HEK293 (cell line): ENCODE measurements at regions not wholly inside any gene's neighbourhood (a gene's known extent, or its start where the extent isn't known, plus 50 kb on each side); places are given as distances from the start of the nearest gene placed in this dataset.

Experiments used
- CTCF ChIA-PET: fragments of 350-600 bp; formaldehyde crosslinking; extraction: SDS; loops from one replicate; lab custom pipeline; 2021; ENCODE audit warnings: antibody characterized with exemption; lab: Yijun Ruan, JAX
- POLR2A ChIA-PET: fragments of 300-600 bp; formaldehyde crosslinking; extraction: SDS; loops from one replicate; lab custom pipeline; 2020; ENCODE audit warnings: antibody characterized with exemption, inconsistent platforms; lab: Yijun Ruan, JAX
- H3K27ac ChIP-seq: fragments of 200-500 bp; sonication (Bioruptor generic); 2 replicates; pipeline ENCODE4 v1.5.1; 2014; ENCODE audit warnings: low read depth, low read length, control low read depth, inconsistent platforms; ENCODE audit errors: extremely low read depth
- H3K36me3 ChIP-seq, 2 experiments: fragments of 200-500 bp in 1 of 2; sonication (Bioruptor generic) in 1 of 2; 1 replicate in 1 of 2; 2 replicates in 1 of 2; pipeline ENCODE4 v1.5.1; 2014 to 2017; ENCODE audit warnings: inconsistent platforms in 2 of 2, low read length in 2 of 2; ENCODE audit not compliant: control insufficient read depth in 2 of 2, insufficient read depth in 1 of 2
- H3K4me1 ChIP-seq: fragments of 200-500 bp; sonication (Bioruptor generic); 2 replicates; pipeline ENCODE4 v1.5.1; 2014; ENCODE audit warnings: mild to moderate bottlenecking, low read length, inconsistent platforms; ENCODE audit not compliant: control insufficient read depth, insufficient read depth
- H3K4me3 ChIP-seq: 2 replicates; pipeline ENCODE4 v1.5.1; 2011; ENCODE audit warnings: low read depth, mild to moderate bottlenecking, control low read depth, low read length, moderate library complexity
- H3K9me3 ChIP-seq: fragments of 200-500 bp; sonication (Bioruptor generic); 2 replicates; pipeline ENCODE4 v1.5.1; 2014; ENCODE audit warnings: low read depth, low read length, inconsistent platforms; ENCODE audit not compliant: control insufficient read depth, insufficient read depth
- GLIS2 ChIP-seq: fragments of 450-650 bp; formaldehyde crosslinking; IDR thresholded peaks from 2 replicates; pipeline ENCODE4 v1.5.1; 2016; ENCODE audit warnings: missing biosample characterization, missing genetic modification characterization
- HOXA7 ChIP-seq: sonication (generic); formaldehyde crosslinking; IDR thresholded peaks from 2 replicates; pipeline ENCODE4 v1.8.1; 2022; ENCODE audit warnings: missing genetic modification reagents, borderline replicate concordance
- OSR2 ChIP-seq: fragments of 450-650 bp; formaldehyde crosslinking; IDR thresholded peaks from 2 replicates; pipeline ENCODE4 v1.5.1; 2016; ENCODE audit warnings: missing biosample characterization, missing genetic modification characterization
- SP3 ChIP-seq: fragments of 450-650 bp; formaldehyde crosslinking; IDR thresholded peaks from 2 replicates; pipeline ENCODE4 v1.5.1; 2016; ENCODE audit warnings: missing biosample characterization, missing genetic modification characterization
- ZBTB44 ChIP-seq: fragments of 450-650 bp; IDR thresholded peaks from 2 replicates; pipeline ENCODE4 v1.5.1; 2018; ENCODE audit warnings: missing biosample characterization, mild to moderate bottlenecking, missing genetic modification characterization
- ZNF157 ChIP-seq: fragments of 450-650 bp; formaldehyde crosslinking; IDR thresholded peaks from 2 replicates; pipeline ENCODE4 v1.5.1; 2016; ENCODE audit warnings: missing biosample characterization, missing genetic modification characterization
- ZNF184 ChIP-seq: fragments of 450-650 bp; IDR thresholded peaks from 2 replicates; pipeline ENCODE4 v1.5.1; 2018; ENCODE audit warnings: missing biosample characterization, mild to moderate bottlenecking, missing genetic modification characterization
- ZNF239 ChIP-seq: fragments of 450-650 bp; formaldehyde crosslinking; IDR thresholded peaks from 2 replicates; pipeline ENCODE4 v1.5.1; 2016; ENCODE audit warnings: missing biosample characterization, missing genetic modification characterization
- ZNF292 ChIP-seq: fragments of 450-650 bp; formaldehyde crosslinking; IDR thresholded peaks from 2 replicates; pipeline ENCODE4 v1.5.1; 2016; ENCODE audit warnings: low read depth, missing biosample characterization, missing genetic modification characterization, borderline replicate concordance
- ZNF404 ChIP-seq: fragments of 450-650 bp; formaldehyde crosslinking; IDR thresholded peaks from 2 replicates; pipeline ENCODE4 v1.5.1; 2017; ENCODE audit warnings: missing biosample characterization, missing genetic modification characterization
- ZNF473 ChIP-seq: fragments of 450-650 bp; formaldehyde crosslinking; IDR thresholded peaks from 2 replicates; pipeline ENCODE4 v1.5.1; 2017; ENCODE audit warnings: missing biosample characterization, missing genetic modification characterization
- ZNF488 ChIP-seq: fragments of 450-650 bp; formaldehyde crosslinking; IDR thresholded peaks from 2 replicates; pipeline ENCODE4 v1.5.1; 2016; ENCODE audit warnings: missing biosample characterization, missing genetic modification characterization
- ZNF501 ChIP-seq: fragments of 450-650 bp; formaldehyde crosslinking; IDR thresholded peaks from 2 replicates; pipeline ENCODE4 v1.5.1; 2016; ENCODE audit warnings: missing biosample characterization, missing genetic modification characterization
- ZNF555 ChIP-seq: fragments of 450-650 bp; formaldehyde crosslinking; conservative IDR thresholded peaks from 2 replicates; pipeline ENCODE4 v1.5.1; 2017; ENCODE audit warnings: missing biosample characterization, mild to moderate bottlenecking, missing genetic modification characterization, inconsistent platforms
- ZNF626 ChIP-seq: fragments of 450-650 bp; sonication (Bioruptor Pico); formaldehyde crosslinking; IDR thresholded peaks from 2 replicates; pipeline ENCODE4 v1.5.1; 2018; ENCODE audit warnings: missing biosample characterization, missing genetic modification characterization, inconsistent platforms
- ZNF660 ChIP-seq: fragments of 450-650 bp; IDR thresholded peaks from 2 replicates; pipeline ENCODE4 v1.5.1; 2018; ENCODE audit warnings: missing biosample characterization, mild to moderate bottlenecking, missing genetic modification characterization
- TF ChIP-seq, protein P1 (sequence below): fragments of 450-650 bp; formaldehyde crosslinking; IDR thresholded peaks from 2 replicates; pipeline ENCODE4 v1.5.1; 2016; ENCODE audit warnings: missing biosample characterization, missing genetic modification characterization
- TF ChIP-seq, protein P2 (sequence below): fragments of 450-650 bp; formaldehyde crosslinking; IDR thresholded peaks from 2 replicates; pipeline ENCODE4 v1.5.1; 2016; ENCODE audit warnings: missing biosample characterization, missing genetic modification characterization
- TF ChIP-seq, protein P3 (sequence below): fragments of 450-650 bp; formaldehyde crosslinking; IDR thresholded peaks from 2 replicates; pipeline ENCODE4 v1.5.1; 2016; ENCODE audit warnings: missing biosample characterization, missing genetic modification characterization

DNA sequence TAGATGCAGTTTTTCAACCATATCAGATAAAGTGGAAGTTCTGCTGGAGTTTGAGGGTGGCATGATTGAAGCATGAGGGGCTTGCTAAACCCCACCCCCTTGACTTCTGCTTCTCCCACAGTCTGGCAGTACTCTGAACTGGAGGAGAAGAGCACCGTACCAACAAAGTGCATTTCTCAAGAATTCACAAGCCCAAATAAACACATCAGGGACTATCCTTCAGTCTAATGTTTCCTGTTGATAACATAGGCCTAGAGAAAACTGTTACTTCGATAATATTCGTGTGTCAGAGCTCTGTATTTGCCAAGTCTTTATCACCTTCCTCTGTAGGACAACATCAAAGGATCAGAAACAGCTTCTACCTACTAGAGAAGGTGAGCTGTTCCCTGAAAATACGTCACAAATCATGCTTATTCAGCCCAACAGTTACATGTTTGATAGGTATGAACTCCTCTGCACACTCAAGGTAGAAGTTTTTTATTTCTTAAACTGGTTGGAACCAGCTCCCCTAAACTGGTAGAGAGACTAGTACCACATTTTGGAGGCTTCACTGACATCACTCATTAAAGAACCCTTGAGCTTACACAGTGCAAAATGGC lies 117.8 kb upstream of the PRNP start (continued):
- TF ChIP-seq ZBTB44 (tag by site-specific recombination), result no peak

- Histone ChIP-seq H3K4me3 (no peak overlapping the region), H3K36me3 (no peaks in the 10 kb centered on the region), H3K4me1 (no peaks in the 10 kb centered on the region), H3K27ac (no peak overlapping the region), H3K9me3 (no peaks in the 10 kb centered on the region)
- POLR2A ChIA-PET, result no interaction called here
- CTCF ChIA-PET, result interaction anchor here (1.0 kb wide), 1 partner anchor 341 kb away, joined by 3 read pairs; no protein-coding TSS in a partner anchor
- TF ChIP-seq ZNF555 (tag by site-specific recombination), result no peak
- no peak for TF ChIP-seq HOXA7
- TF ChIP-seq ZNF239 (tag by site-specific recombination), result no peak
- no peak for TF ChIP-seq ZNF184 (tag by site-specific recombination)
- no peak for TF ChIP-seq OSR2
- no peak for TF ChIP-seq ZNF292 (tag by site-specific recombination)
- TF ChIP-seq SP3 (tag by site-specific recombination), result no peak
- no peak for TF ChIP-seq ZNF626 (tag by site-specific recombination)
- no peak for TF ChIP-seq ZNF660 (tag by site-specific recombination)
- no peak for TF ChIP-seq ZNF404
- TF ChIP-seq ZNF157, result no peak
- TF ChIP-seq, protein P1, sequence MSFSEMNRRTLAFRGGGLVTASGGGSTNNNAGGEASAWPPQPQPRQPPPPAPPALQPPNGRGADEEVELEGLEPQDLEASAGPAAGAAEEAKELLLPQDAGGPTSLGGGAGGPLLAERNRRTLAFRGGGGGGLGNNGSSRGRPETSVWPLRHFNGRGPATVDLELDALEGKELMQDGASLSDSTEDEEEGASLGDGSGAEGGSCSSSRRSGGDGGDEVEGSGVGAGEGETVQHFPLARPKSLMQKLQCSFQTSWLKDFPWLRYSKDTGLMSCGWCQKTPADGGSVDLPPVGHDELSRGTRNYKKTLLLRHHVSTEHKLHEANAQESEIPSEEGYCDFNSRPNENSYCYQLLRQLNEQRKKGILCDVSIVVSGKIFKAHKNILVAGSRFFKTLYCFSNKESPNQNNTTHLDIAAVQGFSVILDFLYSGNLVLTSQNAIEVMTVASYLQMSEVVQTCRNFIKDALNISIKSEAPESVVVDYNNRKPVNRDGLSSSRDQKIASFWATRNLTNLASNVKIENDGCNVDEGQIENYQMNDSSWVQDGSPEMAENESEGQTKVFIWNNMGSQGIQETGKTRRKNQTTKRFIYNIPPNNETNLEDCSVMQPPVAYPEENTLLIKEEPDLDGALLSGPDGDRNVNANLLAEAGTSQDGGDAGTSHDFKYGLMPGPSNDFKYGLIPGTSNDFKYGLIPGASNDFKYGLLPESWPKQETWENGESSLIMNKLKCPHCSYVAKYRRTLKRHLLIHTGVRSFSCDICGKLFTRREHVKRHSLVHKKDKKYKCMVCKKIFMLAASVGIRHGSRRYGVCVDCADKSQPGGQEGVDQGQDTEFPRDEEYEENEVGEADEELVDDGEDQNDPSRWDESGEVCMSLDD (tag by site-specific recombination), result no peak
- TF ChIP-seq ZNF488 (tag by site-specific recombination), result no peak
- TF ChIP-seq ZNF473 (tag by site-specific recombination), result no peak
- TF ChIP-seq ZNF501 (tag by site-specific recombination), result no peak
- TF ChIP-seq, protein P2, sequence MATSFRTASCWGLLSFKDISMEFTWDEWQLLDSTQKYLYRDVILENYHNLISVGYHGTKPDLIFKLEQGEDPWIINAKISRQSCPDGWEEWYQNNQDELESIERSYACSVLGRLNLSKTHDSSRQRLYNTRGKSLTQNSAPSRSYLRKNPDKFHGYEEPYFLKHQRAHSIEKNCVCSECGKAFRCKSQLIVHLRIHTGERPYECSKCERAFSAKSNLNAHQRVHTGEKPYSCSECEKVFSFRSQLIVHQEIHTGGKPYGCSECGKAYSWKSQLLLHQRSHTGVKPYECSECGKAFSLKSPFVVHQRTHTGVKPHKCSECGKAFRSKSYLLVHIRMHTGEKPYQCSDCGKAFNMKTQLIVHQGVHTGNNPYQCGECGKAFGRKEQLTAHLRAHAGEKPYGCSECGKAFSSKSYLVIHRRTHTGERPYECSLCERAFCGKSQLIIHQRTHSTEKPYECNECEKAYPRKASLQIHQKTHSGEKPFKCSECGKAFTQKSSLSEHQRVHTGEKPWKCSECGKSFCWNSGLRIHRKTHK, result no peak
These were observed 119.1 kb upstream of the PRNP start for GRCh38 chr20:4567170-4567569.

DNA sequence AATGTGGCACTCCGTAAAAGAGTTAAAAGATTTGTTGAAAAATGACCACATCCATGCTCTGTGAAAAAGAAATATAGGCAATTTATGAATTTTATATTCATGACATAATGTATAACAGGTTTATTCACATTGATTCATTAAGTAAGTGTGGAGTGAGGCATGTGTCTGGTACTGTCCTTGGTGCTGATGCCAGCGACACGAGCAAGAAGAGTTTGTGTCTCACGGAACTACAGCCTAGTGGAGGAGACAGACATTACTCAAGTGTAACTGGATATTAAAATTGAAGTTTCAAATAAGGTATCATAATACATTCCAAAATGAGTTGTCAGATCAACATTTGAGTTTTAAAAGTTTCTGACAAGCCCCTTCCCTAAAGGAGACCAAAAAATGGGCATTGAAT lies 122.7 kb upstream of the PRNP start:
- CTCF ChIA-PET, result interaction anchor here (0.6 to 1.4 kb wide), 3 partner anchors 28 to 234 kb away, joined by 3 to 4 read pairs (median 3); no protein-coding TSS in a partner anchor

More for the DNA sequence above, 122.7 kb upstream of the PRNP start:
- H3K36me3 ChIP-seq, result no peaks in the 10 kb centered on the region
- TF ChIP-seq, protein P3, sequence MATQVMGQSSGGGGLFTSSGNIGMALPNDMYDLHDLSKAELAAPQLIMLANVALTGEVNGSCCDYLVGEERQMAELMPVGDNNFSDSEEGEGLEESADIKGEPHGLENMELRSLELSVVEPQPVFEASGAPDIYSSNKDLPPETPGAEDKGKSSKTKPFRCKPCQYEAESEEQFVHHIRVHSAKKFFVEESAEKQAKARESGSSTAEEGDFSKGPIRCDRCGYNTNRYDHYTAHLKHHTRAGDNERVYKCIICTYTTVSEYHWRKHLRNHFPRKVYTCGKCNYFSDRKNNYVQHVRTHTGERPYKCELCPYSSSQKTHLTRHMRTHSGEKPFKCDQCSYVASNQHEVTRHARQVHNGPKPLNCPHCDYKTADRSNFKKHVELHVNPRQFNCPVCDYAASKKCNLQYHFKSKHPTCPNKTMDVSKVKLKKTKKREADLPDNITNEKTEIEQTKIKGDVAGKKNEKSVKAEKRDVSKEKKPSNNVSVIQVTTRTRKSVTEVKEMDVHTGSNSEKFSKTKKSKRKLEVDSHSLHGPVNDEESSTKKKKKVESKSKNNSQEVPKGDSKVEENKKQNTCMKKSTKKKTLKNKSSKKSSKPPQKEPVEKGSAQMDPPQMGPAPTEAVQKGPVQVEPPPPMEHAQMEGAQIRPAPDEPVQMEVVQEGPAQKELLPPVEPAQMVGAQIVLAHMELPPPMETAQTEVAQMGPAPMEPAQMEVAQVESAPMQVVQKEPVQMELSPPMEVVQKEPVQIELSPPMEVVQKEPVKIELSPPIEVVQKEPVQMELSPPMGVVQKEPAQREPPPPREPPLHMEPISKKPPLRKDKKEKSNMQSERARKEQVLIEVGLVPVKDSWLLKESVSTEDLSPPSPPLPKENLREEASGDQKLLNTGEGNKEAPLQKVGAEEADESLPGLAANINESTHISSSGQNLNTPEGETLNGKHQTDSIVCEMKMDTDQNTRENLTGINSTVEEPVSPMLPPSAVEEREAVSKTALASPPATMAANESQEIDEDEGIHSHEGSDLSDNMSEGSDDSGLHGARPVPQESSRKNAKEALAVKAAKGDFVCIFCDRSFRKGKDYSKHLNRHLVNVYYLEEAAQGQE (tag by site-specific recombination), result peak; percentile 95
- TF ChIP-seq GLIS2 (tag by site-specific recombination), result no peak
- TF ChIP-seq, all 188 proteins: peak for 1
- Histone ChIP-seq H3K4me3 (no peak overlapping the region), H3K9me3 (no peaks in the 10 kb centered on the region), H3K27ac (no peak overlapping the region), H3K4me1 (no peaks in the 10 kb centered on the region)
- POLR2A ChIA-PET, result no interaction called here
